ENCODE measurements at regions not wholly inside any gene's neighbourhood (a gene's known extent, or its start where the extent isn't known, plus 50 kb on each side); places are given as distances from the start of the nearest gene placed in this dataset.

DNA sequence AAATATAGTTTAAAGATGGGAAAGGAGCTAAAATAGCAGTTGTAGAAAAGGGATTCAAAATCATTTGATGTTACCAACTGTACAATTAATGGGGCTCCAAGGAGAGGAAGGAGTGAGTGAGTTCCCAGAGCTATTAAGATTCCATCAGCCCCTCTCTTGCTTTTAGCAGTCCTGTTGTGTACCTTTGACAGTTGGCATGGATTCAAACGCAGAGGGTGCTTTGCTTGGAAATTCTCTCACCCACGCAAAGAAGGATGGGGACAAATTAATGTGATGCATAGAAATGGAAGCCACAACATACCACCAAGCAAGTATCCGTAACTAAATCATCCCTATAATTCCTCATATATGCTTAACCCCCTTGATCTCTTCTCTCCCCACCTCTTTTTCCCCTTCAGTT lies 461.3 kb downstream of the EBF1 start:
- DNase-seq (ENCODE audit: insufficient read length, low spot score): no peak
- FAIRE-seq: no peak
- TF ChIP-seq, protein P1, sequence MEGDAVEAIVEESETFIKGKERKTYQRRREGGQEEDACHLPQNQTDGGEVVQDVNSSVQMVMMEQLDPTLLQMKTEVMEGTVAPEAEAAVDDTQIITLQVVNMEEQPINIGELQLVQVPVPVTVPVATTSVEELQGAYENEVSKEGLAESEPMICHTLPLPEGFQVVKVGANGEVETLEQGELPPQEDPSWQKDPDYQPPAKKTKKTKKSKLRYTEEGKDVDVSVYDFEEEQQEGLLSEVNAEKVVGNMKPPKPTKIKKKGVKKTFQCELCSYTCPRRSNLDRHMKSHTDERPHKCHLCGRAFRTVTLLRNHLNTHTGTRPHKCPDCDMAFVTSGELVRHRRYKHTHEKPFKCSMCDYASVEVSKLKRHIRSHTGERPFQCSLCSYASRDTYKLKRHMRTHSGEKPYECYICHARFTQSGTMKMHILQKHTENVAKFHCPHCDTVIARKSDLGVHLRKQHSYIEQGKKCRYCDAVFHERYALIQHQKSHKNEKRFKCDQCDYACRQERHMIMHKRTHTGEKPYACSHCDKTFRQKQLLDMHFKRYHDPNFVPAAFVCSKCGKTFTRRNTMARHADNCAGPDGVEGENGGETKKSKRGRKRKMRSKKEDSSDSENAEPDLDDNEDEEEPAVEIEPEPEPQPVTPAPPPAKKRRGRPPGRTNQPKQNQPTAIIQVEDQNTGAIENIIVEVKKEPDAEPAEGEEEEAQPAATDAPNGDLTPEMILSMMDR (IDR thresholded peaks at IDR 0.05; ENCODE audit: insufficient read depth, missing control alignments): no peak

- no peak for DNase-seq (ENCODE audit: insufficient read length, low spot score)
- TF ChIP-seq, protein P1 (IDR thresholded peaks at IDR 0.05; ENCODE audit: insufficient read depth, missing control alignments): no peak
- FAIRE-seq: no peak
Observed at GRCh38 chr5:158637039-158637438, 462.7 kb downstream of the EBF1 start.

- TF ChIP-seq, protein P1 (IDR thresholded peaks at IDR 0.05; ENCODE audit: insufficient read depth, missing control alignments): no peak
- no peak for FAIRE-seq
- DNase-seq (ENCODE audit: insufficient read length, low spot score): no peak
Observed at GRCh38 chr5:158635565-158635964, 464.2 kb downstream of the EBF1 start.

DNA sequence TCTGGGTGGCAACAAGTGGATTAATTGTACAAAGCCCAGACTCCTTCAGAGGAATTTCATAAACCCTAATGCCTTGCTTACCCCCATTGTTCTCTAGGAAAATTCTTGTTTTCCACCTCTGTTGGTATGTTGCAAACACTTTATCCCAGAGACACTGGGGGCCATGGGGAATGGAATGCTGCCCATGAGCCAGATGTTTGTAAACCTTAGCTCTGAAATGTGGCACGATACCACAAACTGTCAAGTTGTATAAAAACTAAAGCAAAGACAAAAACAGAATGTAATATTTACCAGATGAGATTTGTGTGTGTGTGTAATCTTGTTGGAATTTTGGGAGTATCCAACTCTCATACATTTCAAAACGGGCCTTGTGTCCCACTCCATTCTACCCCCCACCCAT lies 465.0 kb downstream of the EBF1 start:
- no peak for DNase-seq (ENCODE audit: insufficient read length, low spot score)
- TF ChIP-seq, protein P1 (IDR thresholded peaks at IDR 0.05; ENCODE audit: insufficient read depth, missing control alignments): no peak
- FAIRE-seq: no peak

- DNase-seq (ENCODE audit: insufficient read length, low spot score) (no peak), FAIRE-seq (no peak)
- TF ChIP-seq, protein P1 (IDR thresholded peaks at IDR 0.05; ENCODE audit: insufficient read depth, missing control alignments): no peak
Observed at GRCh38 chr5:158629591-158630312, 470.0 kb downstream of the EBF1 start.

DNA sequence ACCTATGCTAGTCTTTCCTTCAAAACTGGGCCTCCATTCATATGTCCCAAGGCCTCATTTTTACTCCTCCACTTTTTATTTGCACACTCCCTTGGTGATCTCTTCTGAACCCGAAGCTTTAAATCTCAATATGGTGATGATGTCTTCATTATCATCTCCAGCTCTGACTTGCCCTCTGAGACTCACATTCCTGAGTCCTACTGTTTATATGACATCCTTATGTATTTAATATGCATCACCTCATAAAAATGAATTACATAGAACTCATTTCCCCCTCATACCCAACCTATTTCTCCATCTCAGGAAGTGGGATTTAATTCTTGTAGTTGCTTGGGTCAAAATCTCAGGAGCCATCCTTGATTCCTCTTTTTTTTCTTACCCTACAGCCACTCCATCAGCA lies 473.0 kb downstream of the EBF1 start:
- TF ChIP-seq, protein P1 (IDR thresholded peaks at IDR 0.05; ENCODE audit: insufficient read depth, missing control alignments): no peak
- DNase-seq (ENCODE audit: insufficient read length, low spot score) (no peak), FAIRE-seq (no peak)

- TF ChIP-seq, protein P1 (IDR thresholded peaks at IDR 0.05; ENCODE audit: insufficient read depth, missing control alignments): no peak
- DNase-seq (ENCODE audit: insufficient read length, low spot score) (peak; percentile 16), FAIRE-seq (peak; percentile 81)
Observed at GRCh38 chr5:158623971-158624370, 475.7 kb downstream of the EBF1 start.

All from D721Med (cell line).